ENCODE measurements at regions not wholly inside any gene's neighbourhood (a gene's known extent, or its start where the extent isn't known, plus 50 kb on each side); places are given as distances from the start of the nearest gene placed in this dataset.
"Not testable (repeated sequence)": the region's sequence is repeated elsewhere in the genome, so short reads cannot be mapped to it uniquely, and the experiment has no call there.

DNA sequence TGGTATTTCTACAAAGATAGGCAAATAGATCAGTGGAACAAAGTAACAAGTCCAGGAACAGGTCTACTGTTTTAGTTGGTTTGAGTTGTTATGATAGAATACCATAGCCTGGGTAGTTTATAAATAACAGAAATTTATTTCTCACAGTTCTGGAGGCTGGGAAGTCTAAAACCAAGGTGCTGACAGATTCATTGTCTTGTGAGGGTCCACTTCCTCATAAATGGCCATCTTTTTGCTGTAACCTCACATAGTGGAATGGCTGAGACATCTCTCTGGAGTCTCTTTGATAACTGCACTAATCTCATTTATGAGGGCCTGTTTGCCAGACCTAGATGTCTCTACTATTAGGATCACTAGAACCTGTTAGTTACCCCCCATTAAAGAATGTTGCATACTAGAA, 152.3 kb upstream of the MYRIP start:
- DNase-seq = no peak

DNA sequence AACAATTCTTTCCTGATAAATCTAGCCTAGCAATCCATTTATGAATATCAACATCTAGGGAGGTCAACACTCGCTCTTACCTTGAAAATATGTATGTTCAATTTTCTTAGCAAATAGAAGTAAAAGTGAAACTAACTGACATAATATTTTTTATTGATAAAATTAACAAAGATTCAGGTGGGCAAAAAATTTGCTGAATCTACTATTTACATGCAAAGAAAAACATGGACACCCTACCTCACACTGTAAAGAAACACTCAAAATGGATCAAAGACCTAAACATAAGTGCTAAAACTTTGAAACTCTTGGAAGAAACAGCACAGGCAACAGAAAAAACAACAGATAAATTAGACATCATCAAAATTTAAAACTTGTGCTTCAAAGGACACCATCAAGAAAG, 151.6 kb upstream of the MYRIP start:
- DNase-seq = no peak

DNA sequence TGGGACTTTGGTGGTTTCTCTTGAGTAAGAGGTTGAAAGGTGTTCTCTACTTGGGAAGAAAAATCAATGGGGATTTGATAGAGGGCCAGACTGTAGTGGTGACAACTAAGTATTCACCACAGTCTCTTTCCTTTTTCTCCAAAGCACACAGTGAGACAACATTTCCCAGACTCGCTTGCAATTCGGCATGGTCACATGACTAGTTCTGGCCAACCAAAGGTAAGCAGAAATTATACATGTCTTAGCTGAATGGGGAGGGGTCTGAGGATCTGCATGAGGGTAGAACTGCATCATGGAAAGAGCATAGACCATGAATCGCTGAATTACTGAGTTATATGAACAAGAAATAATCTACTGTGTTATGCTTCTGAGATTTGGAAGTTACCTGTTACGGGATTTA, 144.5 kb upstream of the MYRIP start:
- no peak for DNase-seq

DNA sequence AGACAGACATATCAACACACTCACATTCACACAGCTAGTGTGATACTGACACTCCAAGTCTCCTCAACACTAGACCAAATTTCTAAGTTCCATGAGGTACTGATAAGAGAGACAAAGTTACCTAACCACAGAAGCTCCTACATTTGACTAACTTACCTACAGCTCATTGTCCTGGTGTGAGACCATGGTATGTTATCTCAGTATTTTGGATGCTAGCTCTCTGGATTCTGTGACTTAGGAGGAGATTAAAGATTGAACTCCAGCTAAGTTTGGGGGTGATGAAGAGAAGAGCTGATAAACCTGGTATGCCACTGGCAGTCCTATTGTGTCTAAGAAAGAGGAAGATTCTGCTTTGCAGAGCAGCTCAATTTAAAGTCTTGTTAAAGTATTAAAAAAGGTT, 144.0 kb upstream of the MYRIP start:
- DNase-seq = no peak

DNA sequence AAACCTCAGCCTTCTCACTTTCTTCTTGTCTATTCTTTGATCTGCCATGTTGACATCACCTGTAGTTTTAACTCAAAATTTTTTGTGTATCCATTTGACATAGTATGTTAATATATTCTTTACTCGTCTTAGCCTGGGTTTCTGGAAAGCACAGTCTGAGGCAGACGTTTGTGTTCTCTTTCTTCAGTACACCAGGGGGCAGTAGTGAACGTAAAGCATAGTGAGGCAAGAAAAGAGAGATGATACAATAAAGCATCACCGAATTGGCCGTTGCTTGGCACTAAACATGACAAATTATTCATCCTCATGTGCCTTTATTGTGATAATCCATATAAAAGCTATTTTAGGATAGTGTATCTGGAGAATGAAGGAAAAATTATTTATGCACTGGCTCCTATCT, 141.0 kb upstream of the MYRIP start:
- peak; percentile 16 for DNase-seq

DNA sequence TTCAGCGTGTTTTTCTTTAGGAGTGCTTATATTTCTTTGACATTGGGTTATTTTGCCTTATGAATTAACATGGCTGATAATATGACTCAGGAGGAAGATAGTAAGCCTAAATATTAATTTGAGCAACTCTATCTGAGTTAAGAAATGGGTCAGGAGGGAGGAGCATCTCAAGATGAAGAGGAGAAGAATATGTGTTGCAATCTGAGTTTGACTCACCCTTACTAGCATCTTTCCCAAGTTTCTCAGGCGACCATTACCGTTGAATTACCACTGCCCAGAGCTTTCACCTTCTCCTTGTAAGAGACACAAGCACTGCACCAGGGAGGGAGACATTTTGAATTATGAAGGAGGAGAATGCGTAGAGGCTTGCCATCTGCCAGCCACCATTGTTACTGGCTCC, 138.3 kb upstream of the MYRIP start:
- DNase-seq = no peak

DNA sequence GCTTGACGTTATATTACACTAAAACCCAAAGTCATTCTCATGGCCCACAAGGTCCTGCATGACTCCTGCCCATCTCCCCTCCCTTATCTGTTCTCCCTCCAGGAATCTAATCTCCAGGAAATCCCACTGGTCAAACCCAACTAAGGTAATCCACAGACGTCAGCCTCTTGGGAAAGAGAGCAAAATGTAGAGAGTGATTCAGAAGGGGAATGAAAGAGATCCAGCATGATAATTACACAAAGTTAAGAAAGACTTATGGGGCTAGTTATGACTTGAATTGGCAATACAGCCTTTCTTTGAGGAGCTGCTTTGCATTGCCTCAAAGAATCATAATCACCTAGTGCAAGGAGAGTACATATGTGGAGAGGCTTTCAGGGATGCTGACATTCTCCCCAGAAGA, 137.8 kb upstream of the MYRIP start:
- DNase-seq = no peak

DNA sequence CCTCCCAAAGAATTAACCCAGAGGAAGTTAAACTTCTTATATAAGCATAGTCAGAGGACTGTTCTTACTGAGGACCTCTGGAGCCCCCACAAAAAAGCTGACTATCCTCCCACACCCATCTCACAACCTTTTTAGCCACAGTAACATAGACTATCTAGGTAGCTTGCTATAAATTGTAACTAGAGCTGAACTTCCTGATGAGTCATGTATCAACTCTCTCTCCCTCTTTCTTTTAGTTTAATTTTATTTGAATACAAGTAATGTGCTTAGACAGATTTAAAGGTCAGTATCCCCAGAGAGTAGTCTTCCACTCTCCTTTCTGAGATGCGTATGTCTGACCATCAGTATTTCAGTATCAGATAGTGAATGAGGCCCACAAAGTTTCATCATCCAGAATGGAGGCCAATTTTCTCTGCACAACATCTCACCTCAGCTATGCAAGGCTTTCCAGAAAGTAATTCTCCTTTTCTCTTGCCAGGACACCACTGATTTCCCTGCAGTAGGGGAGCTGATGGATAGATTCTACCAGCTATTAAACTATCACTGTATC, 104.0 kb upstream of the MYRIP start:
- no peak for DNase-seq

DNA sequence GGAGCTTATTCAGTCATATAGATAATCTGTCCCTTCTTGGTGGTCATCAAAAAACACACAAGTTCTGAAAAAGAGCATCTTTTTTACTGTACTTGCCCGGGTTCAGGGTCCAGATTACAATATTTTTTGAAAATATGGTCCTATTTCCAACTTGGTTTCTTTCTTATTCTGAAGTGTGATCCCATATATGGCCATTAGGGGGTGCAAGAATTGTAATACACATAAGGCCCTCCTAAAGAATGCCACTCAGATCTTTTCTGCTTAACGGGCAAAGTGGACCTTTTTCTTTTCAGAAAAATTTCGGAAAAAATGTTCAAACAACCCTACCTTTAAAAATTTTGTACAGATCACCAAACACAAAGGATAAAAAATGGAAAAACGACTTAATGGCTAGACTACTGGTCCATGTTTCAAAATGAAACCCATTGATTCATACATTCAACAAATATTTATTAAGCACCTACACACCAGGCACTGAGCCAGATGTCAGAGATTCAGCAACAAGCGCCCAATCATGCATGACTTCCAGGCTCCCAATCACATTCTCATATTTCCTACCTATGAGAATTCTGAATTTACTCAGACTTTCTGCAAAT, 102.0 kb upstream of the MYRIP start:
- DNase-seq = peak; percentile 4

DNA sequence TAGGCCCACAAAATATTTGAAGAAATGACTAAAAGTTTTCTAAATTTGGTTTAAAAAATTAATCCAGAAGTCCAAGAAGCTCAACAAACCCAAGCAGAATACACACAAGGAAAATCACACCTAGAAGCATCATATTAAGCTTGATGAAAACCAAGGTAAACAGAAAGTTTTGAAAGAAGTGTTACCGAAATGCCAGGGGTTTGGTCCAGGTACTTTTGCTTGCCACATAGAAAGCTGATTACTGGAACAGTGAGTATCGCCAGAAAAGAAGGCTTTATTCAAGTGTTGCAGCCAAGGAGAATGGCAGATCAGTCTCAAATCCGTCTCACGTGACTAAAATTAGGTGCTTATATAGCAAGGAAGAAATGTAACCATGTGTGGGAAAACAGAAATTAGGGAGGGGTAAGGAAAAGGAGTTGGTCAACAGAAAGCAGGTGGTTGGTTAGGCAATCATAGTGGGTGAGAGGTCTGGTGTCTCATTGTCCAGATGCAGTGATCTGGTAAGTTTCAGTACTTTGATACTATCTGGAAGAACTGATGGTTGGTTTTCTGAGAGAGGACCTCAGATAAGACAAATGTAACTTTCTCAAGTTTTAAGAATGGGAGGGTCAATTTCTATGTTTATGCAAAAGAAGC, 96.9 kb upstream of the MYRIP start:
- no peak for DNase-seq

DNA sequence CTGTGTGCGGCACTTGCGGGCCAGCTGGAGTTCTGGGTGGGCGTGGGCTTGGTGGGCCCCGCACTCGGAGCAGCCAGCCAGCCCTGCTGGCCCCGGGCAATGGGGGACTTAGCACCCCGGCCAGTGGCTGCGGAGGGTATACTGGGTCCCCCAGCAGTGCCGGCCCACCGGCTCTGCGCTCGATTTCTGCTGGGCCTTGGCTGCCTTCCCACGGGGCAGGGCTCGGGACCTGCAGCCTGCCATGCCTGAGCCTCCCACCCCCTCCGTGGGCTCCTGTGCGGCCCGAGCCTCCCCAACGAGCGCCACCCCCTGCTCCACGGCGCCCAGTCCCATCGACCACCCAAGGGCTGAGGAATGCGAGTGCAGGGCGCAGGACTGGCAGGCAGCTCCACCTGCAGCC, 96.1 kb upstream of the MYRIP start:
- not testable (repeated sequence) for DNase-seq

DNA sequence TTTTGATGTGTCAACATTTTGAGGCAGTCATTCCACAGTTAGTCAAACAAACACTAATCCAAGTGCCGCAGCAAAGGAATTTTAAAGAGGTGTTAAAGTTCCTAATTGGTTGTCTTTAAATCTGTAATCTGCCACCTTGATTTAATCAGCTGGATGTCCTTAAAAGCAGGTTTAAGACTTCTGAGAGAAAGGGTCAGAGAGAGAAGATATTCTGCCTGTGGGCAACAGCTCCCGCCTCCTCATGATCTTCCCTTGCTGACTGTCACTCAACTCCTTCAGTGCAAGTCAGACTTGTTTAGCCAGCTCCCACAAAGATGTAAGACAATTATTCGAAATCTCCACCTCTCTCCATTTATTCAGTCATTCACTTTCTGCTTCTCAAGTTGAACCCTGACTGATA, 92.6 kb upstream of the MYRIP start:
- no peak for DNase-seq

DNA sequence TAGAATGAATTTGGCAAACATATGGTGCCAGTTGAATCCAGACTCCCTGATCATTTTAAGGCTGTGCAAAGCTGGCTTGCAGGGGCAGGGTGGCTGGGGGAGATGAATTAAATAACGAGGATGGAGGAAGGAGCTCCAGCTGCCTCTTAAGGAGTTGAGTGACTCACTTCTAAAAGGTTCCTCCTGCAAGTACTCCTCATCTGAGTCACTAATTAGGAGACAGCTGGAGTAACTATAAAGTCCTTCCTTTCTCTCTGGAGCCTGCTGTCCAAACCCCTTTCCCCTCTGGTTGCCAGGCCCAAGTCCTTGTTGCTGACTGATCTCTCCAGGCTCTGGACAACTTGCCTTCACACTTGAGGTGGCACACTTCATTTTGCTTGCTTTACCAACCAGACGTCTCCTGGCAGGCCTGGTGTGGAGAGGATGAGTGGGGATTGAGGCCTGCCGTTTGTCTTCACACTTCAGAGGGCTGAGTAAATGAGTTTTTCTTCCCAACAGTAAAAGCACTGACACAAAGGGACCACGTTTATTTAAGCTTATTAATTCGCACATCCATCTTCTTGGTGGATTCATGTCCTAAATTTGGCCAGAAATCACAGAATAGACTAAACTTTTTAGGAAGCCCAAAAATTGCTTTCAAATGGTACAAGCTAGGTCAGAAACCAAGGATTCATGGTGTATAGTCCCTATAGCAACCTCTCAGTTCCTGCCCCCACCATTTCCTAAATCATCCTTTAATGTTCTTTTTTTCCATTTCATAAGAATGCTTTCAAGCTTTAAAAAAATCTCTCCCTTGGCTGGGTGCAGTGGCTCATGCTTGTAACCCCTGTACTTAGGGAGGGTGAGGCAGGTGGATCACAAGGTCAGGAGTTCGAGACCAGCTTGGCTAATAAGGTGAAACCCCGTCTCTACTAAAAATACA, 90.5 kb upstream of the MYRIP start:
- DNase-seq = no peak

DNA sequence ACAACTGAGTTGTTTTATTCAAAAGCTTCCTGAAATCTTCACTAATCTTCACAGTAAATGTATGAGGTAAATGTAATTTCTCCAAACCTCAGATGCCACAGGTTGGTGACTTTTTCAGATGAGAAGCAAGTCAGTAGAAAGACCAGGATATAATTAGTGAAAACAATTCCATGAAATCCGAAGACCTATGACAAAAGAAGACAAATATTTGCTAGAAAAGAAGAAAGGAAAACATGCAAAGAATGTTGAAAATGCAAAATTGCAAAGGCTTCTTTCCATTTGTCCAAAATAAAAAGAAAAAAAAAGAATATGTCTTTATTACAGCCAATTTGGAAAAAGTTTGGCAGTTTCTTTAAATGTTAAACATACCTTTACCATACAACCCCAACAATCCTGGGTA, 88.3 kb upstream of the MYRIP start:
- no peak for DNase-seq

DNA sequence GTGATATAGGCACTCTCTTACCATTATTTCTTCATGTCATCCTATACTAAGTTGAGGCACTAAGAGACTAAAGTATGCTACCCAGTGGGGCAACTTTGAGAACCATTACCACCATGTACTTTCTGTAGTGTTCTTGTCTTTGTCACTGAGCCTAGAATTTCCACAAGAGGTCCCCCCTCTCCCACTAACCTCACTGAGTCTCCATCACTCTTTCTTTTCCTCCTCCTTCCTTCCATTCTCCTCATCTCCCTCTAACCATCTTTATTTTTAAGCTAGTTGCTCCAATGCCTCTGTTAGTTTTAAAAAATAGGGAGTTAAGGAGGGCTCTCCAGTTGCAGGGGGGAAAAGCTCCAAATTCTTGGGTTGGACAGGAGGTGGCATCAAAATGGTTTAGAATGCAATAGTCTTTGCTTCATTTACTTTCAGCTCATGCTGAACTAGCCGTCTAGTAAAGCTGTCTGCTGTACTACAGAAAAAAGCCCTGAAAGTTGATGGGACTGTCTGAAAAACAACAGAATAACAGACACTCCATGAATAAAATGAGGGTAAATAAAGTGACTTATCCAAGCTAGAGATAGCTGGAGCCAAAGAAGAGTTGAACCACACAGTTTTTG, 85.1 kb upstream of the MYRIP start:
- no peak for DNase-seq

DNA sequence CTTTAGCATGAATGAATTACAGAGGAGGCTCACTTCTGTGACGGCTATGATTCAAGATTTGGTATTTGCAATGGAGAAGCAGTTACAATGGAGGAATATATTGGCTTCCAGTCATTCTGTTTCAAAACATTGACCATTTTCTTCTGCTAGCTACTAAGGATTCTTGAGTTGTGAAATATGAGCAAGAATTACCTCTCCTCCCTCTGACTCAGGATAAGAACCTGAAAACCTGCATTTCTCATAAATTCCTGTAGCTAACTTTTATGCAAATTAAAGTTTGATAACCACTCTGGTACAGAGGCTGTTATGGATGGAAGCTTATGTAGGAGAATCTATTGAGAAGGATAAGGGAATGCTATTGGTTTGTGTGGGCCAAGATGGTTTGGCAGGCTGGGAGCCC, 84.1 kb upstream of the MYRIP start:
- DNase-seq = no peak

DNA sequence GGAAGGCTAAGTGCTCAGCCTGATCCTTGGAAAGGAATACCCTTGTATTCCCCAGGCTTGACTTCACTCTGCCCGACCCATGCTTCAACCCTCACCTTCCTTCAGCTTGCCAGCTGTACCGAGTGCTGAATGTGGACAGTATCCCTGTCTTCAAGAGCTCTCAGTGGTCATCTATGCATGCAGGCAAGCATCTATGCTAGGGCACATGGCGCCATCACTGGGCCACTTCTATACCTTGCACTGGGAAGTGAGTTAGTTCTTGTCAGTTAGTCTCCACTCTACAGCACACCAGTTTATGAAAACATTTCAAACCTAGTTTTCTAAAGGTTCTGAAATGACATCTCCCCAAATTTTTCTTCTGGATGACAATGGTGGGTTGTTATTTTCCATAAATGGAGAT, 82.0 kb upstream of the MYRIP start:
- DNase-seq = no peak

DNA sequence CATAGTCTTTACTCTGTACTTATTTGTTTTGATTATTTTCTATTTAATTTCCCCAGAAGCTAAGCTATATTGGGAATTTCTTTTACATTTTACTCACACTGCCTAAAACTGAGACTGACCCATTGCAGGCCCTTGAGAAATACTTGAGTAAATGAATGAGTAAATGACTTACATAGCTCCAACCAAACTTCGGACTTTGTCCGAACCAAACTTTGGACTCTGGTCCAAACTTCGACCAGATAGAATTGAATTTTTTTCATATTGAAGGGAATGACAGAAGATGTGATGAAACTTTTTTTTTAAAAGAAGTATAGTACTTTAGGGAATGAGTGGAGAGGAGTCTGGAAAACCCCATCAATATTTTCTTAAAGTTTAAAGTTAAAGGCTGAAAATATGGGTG, 75.6 kb upstream of the MYRIP start:
- DNase-seq = no peak

DNA sequence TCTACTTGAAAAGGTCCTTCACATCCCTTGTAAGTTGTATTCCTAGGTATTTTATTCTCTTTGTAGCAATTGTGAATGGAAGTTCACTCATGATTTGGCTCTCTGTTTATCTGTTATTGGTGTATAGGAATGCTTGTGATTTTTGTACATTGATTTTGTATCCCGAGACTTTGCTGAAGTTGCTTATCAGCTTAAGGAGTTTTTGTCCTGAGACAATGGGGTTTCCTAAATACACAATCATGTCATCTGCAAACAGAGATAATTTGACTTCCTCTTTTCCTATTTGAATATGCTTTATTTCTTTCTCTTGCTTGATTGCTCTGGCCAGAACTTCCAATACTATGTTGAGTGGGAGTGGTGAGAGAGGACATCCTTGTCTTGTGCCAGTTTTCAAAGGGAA, 69.8 kb upstream of the MYRIP start:
- not testable (repeated sequence) for DNase-seq

DNA sequence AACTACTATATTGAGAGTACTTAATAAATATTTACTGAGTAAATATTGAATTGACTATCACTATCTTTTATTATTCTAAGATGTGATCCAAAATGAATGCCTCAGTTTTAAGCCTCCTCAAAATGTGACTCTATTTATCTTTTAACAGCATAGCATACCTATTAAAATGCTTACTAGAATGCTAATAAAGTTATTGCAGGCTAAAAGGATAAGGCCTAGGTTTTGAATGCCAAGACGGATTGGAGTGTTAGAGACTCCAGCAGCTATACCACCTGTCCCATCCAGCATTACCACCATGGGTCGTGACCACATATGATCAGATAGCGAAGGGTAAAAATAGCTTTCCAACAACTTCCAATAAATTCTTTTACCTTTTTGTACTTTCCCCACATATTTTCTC, 64.7 kb upstream of the MYRIP start:
- DNase-seq = no peak

DNA sequence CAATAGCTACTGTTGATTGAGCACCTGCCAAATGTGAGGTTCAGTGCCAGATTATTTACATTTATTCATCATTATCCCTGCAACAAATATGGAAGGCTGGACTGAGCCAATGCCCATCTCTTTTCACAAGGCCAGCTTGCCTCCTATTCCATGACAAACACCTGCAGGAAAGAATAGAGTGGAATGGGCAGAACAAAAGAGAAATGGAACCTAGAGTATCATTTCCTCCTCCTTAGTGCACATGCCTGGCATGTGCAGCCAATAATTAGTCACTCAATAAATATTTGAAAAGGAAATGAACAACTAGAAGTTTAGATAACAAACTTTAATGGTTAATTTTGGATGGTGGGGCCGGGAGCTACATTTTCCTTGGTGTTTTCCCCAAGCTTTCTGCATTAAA, 61.4 kb upstream of the MYRIP start:
- no peak for DNase-seq

DNA sequence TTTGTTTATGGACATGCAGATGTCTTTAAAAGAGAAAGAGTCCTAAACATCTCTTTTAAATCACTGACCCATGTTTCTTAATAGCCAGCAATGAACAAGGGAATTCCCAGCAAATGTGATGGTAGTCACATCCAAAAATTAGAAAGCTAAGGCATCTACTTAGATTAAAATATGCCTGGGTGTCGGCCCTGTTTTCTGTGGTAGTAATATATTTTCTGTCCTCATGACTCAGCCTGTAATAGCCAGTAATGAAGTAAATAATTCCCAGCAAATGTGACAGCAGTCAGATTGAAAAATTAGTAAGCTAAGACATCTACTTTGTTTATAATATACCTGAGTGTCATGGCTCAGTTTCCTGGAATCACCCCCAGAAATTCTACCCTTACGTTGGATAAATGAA, 60.6 kb upstream of the MYRIP start:
- no peak for DNase-seq

DNA sequence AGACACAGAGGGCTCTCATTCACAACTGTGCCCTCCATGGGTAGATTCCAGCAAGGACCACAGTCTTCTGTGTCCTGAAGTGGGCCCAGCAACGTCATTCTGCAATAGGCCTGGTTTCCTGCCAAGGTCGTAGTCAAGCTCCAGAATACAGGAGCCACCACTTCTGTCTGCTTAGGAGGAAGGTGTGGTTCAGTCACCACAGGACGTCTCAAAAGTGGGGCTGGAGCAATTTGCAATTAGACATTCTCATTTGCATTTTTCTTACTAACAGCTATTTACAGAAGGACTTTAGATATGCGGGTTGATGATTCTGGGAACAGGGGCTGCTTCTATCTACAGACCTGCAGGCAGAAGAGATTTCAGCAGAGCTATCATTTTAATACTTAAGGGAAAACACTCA, 58.7 kb upstream of the MYRIP start:
- DNase-seq = no peak

DNA sequence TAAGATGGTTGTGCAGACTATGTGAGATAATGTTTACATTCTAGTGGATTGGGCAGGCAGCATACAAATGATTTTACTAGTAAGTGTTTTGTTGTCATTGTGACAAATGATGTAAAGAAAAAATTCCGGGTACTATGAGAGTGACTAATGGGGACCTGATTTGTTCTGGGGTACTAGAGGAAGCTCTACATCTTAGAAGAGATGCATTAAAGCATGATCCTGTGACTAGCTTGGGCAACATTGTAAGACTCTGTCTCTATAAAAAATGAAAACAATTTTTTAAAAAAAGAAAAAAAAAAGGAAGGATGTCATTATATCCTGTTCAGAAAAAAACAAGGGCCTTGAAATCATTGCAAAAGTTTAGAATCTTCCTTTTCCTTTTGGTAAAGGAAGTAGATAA, 58.1 kb upstream of the MYRIP start:
- DNase-seq = no peak
